ENCODE measurements at regions not wholly inside any gene's neighbourhood (a gene's known extent, or its start where the extent isn't known, plus 50 kb on each side); places are given as distances from the start of the nearest gene placed in this dataset.

DNA sequence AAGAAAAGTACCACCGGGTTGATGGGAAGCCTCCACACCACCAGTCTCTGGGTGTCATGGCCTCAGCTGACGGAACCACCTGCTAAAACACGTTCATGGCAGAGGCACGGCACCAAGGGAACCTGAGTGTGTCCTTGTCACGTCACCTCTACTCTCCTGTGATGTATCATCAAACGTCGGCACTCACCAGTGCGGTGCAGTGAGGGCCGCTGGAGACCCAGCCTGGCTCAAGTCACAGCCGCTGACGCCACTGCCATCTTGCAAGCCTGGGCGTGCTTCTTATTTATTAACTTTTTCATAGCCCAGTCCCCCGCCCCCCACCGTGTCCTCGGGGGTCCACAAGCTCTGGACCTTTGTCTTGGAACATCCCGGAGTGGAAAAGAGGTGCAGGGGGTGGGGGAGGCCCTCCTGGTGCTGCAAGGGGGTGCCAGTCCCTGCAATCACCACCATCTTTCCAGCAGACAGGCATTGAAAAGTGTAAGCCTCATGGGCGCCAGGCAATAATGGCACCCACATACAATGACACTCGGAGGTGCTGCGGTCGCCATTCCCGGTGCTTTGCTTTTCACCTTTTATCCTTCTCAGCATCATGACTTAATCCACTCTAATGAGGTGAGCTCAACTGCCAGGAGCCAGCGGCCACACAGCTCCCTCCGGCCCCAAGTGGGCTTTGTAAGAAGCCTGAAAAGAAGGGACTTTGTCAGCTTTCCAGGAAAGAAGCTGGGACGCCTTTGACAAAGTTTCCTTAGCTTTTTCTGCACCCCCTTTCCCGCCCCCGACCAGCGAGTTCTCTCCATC is 202.3 kb upstream of the IRX1 start:
- no peak for DNase-seq

- DNase-seq: no peak
These were observed 203.2 kb upstream of the IRX1 start for GRCh38 chr5:3392306-3392939.

- no peak for DNase-seq
These were observed 204.4 kb upstream of the IRX1 start for GRCh38 chr5:3391210-3391609.

DNA sequence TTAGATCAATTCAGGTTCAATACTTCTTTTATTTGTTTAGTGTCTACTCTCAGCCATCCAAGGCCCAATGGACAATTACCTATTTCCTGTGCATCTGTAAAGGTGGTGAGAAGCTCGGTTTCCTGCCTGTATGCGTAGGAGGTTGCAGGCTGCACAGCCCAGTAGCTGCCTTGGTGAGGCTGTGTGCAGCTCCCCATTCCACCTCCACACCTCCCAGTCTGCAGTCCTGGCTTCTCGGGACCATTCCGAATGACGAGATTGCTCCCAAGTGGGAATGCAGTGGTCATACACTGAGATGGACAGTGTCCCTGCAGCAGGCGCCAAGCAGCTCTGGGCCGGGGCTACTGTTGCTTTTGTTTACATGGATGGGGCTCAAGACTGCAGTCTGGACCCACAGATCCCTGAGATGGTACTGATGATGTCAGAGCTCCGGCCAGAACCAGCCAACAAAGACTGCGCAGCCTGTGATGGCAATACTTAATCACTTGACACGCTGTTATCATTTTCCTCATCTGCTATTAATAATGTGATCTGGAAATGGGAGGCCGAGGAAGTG is 206.1 kb upstream of the IRX1 start:
- no peak for DNase-seq

DNA sequence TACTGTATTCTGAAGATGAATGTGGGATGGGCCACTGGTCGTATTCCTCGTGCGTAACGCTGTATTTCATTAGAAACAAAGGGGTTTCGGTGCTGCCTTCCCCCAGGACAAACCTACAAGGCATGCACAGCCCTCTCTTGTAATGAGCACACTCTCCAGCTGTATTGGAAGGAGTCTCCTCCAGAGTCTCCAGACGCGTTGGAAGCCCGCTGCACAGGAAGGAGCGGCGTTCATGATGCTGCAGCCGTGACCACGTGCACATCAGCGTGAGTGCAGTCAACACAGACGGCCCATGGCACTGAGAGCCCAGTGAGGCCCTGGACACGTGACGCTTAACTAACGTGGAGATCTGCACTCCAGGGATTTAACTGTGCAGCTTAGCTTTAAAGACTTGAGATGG is 209.0 kb upstream of the IRX1 start:
- peak; percentile 60 for DNase-seq

DNA sequence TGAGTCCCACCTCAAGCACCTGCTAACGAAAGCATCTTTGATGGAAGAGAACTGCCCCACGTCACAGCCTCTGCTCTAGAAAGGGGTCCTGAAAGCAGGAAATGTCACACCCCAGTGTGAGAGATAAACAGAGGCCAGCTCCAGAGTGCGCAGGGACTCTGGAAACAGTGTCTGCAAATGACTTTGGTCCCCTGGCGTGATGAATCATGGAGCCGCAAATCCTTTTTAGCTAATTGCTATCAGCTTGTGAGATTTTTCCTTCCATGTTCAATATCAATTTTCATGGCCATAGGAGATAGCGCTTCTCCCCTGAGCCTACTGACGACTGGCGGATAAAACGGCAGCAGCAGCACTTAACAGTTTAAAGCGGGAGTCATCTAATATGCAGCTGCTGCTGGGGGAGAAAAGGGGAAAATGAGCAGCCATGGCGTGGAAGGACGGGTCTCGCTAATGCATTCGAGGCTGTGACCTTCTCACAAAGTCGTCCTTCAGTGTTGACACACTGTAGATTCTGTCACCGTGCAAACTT is 209.6 kb upstream of the IRX1 start:
- peak; percentile 73 for DNase-seq

DNA sequence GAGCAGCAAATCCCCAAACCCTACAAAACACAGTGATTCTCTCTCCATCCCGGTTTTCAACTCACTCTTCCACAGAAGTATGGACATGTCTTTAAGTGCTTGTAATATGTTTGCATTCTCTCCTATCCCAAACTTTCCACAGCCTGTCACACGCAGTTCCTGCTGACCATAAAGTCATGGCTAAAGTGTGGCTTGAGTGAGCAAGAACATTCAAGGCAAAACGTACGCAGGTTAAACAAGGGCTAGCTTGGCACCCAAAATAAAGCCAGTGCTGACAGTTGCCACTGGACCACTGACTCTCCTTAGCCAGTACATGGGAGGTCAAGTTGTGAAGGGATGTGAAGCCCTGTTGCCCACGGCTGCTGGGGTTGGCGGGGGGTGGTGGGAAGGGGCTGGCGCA is 211.1 kb upstream of the IRX1 start:
- no peak for DNase-seq

DNA sequence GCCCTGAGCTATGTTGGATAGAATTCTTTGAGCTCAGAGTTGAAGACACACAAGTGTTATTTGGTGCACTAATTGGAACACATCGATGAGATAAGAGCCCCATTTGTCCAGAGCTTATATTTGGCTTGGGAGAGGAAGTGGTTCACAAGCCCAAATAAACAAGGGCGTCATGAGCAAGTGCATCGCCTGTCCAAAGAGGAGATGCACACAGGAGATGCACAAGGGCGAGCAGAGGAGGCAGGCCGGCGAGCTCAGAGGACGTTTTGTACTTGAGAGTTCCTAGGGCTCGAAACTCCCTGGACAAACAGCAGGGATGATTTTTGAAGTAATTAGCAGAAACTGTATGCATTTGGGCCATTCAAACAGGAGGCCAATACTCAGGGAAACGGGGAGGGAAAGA is 212.8 kb upstream of the IRX1 start:
- no peak for DNase-seq

GRCh38 chr5:3382151-3382550 is 213.5 kb upstream of the IRX1 start:
- no peak for DNase-seq

DNA sequence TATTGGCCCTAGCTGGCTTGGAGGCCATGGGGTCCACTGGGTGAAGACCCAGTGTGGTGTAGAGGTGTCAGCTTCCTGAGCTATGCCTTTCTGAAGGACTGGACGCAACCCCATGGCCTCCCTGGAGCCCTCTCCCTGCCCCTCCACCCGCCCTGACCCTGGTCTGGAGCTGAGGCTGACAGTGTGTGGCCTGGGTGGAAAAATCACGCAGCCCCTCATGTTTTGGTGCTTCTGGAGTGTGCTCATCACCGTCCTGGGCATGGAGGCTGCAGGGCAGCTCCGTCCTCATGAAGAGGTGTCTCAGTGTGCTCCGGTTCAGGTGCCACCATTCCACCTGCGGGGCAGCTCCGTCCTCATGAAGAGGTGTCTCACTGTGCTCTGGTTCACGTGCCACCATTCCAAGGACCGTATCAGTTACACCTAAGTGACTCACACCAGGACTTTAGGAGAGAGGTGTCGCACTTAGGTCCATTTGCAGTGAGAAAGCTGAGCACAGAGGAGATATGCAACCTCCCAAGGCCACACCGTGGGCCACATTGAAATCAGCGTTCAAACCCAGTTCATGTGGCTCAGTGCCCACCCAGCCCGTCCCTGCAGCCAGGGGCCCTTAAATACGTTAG is 214.3 kb upstream of the IRX1 start:
- DNase-seq: no peak

- no peak for DNase-seq
These were observed 214.9 kb upstream of the IRX1 start for GRCh38 chr5:3380689-3381088.

DNA sequence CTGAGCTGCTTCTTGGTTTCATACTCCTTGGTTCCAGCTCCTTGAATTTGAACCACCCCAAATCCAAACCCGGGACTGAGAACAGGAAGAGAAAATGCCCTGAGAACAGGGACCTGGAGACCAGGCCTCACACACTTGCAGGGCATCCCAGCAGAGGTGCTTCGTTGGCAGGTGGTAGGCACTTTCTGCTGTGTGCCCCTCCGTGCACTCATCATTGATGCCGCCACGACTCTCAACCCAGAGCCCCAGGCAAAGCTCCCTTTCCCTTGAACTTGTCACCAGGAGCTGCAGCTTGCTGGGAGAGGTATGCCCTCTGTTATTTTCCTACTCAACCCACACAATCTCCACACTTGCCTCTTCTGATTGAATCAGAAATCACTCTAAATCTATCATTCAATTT is 217.8 kb upstream of the IRX1 start:
- DNase-seq: no peak

- no peak for DNase-seq
These were observed 218.5 kb upstream of the IRX1 start for GRCh38 chr5:3377176-3377575.

GRCh38 chr5:3376611-3377010 is 219.0 kb upstream of the IRX1 start:
- DNase-seq: no peak

DNA sequence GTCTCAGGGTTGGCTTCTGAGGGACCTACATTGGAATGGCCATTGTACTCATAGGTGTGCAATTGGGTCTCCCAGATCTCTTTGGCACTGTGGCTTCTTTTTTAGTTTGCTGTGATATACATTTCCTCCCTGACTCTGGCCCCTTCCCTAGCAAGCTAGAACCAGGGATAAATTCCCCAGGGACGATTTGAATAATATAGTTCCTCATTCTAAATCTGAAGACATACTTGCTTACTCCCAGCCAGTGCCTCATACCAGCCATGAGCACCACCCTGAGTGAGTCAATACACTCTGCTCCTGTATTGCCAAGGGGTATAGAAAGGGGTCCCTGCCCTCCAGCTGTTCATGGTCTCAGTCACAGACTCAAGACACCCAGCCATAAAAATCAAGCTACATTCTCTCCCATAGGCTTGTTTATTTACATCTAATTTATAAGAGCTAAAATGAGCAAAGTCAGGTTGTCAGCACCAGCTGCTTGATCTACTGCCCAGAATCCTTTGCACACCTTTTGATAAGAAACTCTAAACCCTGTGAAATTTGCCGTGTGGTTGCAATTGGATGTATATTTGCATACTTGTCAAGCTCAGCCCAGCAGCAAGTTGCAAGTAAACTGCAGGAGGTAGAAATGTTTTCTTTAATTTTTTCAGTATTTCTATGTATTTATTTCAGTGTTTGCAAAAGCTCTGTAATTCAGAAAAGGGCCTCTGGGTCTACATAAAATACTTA is 219.9 kb upstream of the IRX1 start:
- DNase-seq: no peak

GRCh38 chr5:3373391-3373790 is 222.2 kb upstream of the IRX1 start:
- no peak for DNase-seq

DNA sequence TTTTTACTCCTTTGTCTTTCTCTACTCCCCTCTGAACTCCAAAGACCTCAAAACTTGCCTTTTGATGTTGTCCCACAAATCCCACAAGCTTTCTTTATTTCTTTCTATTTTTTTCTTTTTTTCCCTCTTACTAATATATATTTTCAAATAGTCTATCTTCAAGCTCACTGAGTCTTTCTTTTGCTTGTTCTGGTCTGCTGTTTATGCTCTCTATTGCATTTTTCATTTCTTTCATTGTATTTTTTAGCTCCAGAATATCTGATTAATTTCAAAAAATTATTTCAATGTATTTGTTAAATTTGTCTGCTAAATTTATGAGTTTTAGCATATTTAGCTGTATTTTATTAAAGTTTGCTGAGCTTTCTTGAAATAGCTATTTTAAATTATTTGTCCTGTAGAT is 223.3 kb upstream of the IRX1 start:
- no peak for DNase-seq

- DNase-seq: no peak
These were observed 230.0 kb upstream of the IRX1 start for GRCh38 chr5:3365501-3366215.

GRCh38 chr5:3364941-3365340 is 230.7 kb upstream of the IRX1 start:
- DNase-seq: no peak

DNA sequence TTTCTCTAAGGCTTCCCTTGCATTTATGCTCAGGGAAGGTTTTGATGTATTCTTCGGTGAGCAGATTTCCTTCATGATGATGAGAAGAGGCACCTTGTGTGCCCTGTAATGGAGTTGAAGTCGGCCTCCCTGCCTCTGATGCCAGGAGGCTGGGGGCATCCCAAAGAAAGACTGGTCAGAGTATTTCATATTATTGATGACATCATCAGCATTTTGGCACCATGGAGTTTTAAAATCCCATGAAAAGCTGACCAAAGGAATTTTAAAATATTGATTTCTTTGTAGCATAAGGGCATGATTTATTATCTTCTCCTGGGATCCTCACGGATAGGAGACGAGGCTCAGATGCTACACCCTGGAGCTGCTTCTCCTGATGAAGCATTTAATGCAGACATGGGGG is 231.2 kb upstream of the IRX1 start:
- DNase-seq: no peak

- DNase-seq: no peak
These were observed 233.1 kb upstream of the IRX1 start for GRCh38 chr5:3362606-3362910.

DNA sequence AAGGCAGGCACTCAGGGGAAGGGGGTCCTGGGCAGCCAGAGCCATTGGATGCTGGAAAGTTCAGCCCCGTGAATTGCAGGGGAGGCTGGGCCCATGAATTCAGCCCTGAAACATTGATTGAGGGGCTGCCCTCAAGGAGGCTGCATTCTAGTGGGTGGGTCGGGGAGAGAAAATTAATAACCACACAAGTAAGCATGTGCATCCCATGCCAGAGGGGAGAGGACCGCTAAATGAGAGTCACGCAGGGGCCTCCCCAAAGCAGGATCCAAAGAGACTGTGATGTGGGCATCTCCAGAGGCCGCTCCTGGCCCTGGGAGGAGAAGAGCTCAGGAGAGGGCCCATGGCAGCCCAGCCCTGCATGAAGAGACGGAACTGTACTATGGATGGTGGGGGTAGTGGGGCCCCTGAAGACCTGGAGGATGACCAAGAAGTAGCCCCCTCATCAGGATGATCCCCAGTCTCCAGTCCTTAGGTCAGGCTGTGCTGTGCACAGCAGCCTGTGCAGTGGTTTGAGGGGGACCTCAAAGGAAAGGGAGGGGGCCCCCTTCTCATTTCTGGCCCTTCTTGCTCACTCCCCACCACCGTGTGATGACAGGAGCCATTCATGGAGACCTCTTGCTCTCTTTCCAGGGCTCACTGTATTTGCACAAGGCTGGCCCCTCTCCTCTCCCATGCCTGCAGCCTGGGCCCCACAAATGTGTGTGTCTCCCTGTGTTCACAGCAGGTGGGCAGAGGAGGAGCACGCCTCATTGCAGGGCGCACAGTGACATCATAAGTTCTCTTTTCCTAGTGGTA is 233.6 kb upstream of the IRX1 start:
- DNase-seq: no peak
